ENCODE measurements at regions not wholly inside any gene's neighbourhood (a gene's known extent, or its start where the extent isn't known, plus 50 kb on each side); places are given as distances from the start of the nearest gene placed in this dataset.
"Not testable (repeated sequence)": the region's sequence is repeated elsewhere in the genome, so short reads cannot be mapped to it uniquely, and the experiment has no call there.

- Histone ChIP-seq H3K4me1 (ENCODE audit: low read length) (no peaks in the 10 kb centered on the region), H3K79me2 (ENCODE audit: low read length) (no peaks in the 10 kb centered on the region), H3K4me3 (ENCODE audit: low read length) (no peak overlapping the region), H4K20me1 (ENCODE audit: insufficient read depth, low read depth, low read length) (no peaks in the 10 kb centered on the region), H3K9ac (ENCODE audit: low read length) (no peak overlapping the region), H3K36me3 (ENCODE audit: insufficient read depth, low read length) (no peaks in the 10 kb centered on the region), H3K27me3 (ENCODE audit: low read length) (no peaks in the 10 kb centered on the region), H3K4me2 (ENCODE audit: low read depth, low read length, poor library complexity, severe bottlenecking) (no peak overlapping the region), H3K27ac (ENCODE audit: low read length) (no peak overlapping the region), H3K9me2 (replicated peaks; ENCODE audit: insufficient read depth, low read length) (no peaks in the 10 kb centered on the region), H3K9me3 (ENCODE audit: low read length) (peaks cover 6% of the 10 kb centered on the region), H2AFZ (ENCODE audit: low read length) (no peak overlapping the region)
- DNase-seq, result no peak
Observed at GRCh38 chr18:39448942-39449341, 1883.3 kb upstream of the CELF4 start.

GRCh38 chr18:39444957-39445356 is 1879.4 kb upstream of the CELF4 start:
- DNase-seq; H3K79me2 ChIP-seq (ENCODE audit: low read length); H3K9ac ChIP-seq (ENCODE audit: low read length); H3K9me2 ChIP-seq (replicated peaks; ENCODE audit: insufficient read depth, low read length); H4K20me1 ChIP-seq (ENCODE audit: insufficient read depth, low read depth, low read length); H3K36me3 ChIP-seq (ENCODE audit: insufficient read depth, low read length); H3K27me3 ChIP-seq (ENCODE audit: low read length); H3K27ac ChIP-seq (ENCODE audit: low read length); H2AFZ ChIP-seq (ENCODE audit: low read length); H3K4me3 ChIP-seq (ENCODE audit: low read length); H3K4me1 ChIP-seq (ENCODE audit: low read length); H3K4me2 ChIP-seq (ENCODE audit: low read depth, low read length, poor library complexity, severe bottlenecking): not testable (repeated sequence)
- H3K9me3 ChIP-seq (ENCODE audit: low read length), result peaks cover 17% of the 10 kb centered on the region

- Histone ChIP-seq H3K79me2 (ENCODE audit: low read length) (no peaks in the 10 kb centered on the region), H3K4me1 (ENCODE audit: low read length) (no peaks in the 10 kb centered on the region), H3K36me3 (ENCODE audit: insufficient read depth, low read length) (no peaks in the 10 kb centered on the region), H4K20me1 (ENCODE audit: insufficient read depth, low read depth, low read length) (no peaks in the 10 kb centered on the region), H3K9ac (ENCODE audit: low read length) (no peak overlapping the region), H3K9me2 (replicated peaks; ENCODE audit: insufficient read depth, low read length) (no peaks in the 10 kb centered on the region), H3K9me3 (ENCODE audit: low read length) (peaks cover 39% of the 10 kb centered on the region), H3K27me3 (ENCODE audit: low read length) (no peaks in the 10 kb centered on the region), H3K27ac (ENCODE audit: low read length) (no peak overlapping the region), H2AFZ (ENCODE audit: low read length) (no peak overlapping the region), H3K4me3 (ENCODE audit: low read length) (no peak overlapping the region), H3K4me2 (ENCODE audit: low read depth, low read length, poor library complexity, severe bottlenecking) (no peak overlapping the region)
- DNase-seq, result no peak
Observed at GRCh38 chr18:39441648-39442047, 1876.0 kb upstream of the CELF4 start.

- no peak for DNase-seq
- no peak overlapping the region for H3K9ac ChIP-seq (ENCODE audit: low read length)
- H3K4me1 ChIP-seq (ENCODE audit: low read length), result no peaks in the 10 kb centered on the region
- no peaks in the 10 kb centered on the region for H3K79me2 ChIP-seq (ENCODE audit: low read length)
- H3K27ac ChIP-seq (ENCODE audit: low read length), result no peak overlapping the region
- peaks cover 42% of the 10 kb centered on the region for H3K9me3 ChIP-seq (ENCODE audit: low read length)
- no peaks in the 10 kb centered on the region for H4K20me1 ChIP-seq (ENCODE audit: insufficient read depth, low read depth, low read length)
- no peaks in the 10 kb centered on the region for H3K27me3 ChIP-seq (ENCODE audit: low read length)
- no peak overlapping the region for H3K4me3 ChIP-seq (ENCODE audit: low read length)
- H3K9me2 ChIP-seq (replicated peaks; ENCODE audit: insufficient read depth, low read length), result no peaks in the 10 kb centered on the region
- no peaks in the 10 kb centered on the region for H3K36me3 ChIP-seq (ENCODE audit: insufficient read depth, low read length)
- H2AFZ ChIP-seq (ENCODE audit: low read length), result no peak overlapping the region
- H3K4me2 ChIP-seq (ENCODE audit: low read depth, low read length, poor library complexity, severe bottlenecking), result no peak overlapping the region
Observed at GRCh38 chr18:39435996-39436395, 1870.4 kb upstream of the CELF4 start.

- H4K20me1 ChIP-seq (ENCODE audit: insufficient read depth, low read depth, low read length), result no peaks in the 10 kb centered on the region
- DNase-seq, result no peak
- H2AFZ ChIP-seq (ENCODE audit: low read length), result no peak overlapping the region
- H3K27ac ChIP-seq (ENCODE audit: low read length), result no peak overlapping the region
- H3K4me2 ChIP-seq (ENCODE audit: low read depth, low read length, poor library complexity, severe bottlenecking), result no peak overlapping the region
- H3K36me3 ChIP-seq (ENCODE audit: insufficient read depth, low read length), result no peaks in the 10 kb centered on the region
- peaks cover 40% of the 10 kb centered on the region for H3K9me3 ChIP-seq (ENCODE audit: low read length)
- H3K79me2 ChIP-seq (ENCODE audit: low read length), result no peaks in the 10 kb centered on the region
- H3K9ac ChIP-seq (ENCODE audit: low read length), result no peak overlapping the region
- no peaks in the 10 kb centered on the region for H3K4me1 ChIP-seq (ENCODE audit: low read length)
- no peaks in the 10 kb centered on the region for H3K27me3 ChIP-seq (ENCODE audit: low read length)
- no peaks in the 10 kb centered on the region for H3K9me2 ChIP-seq (replicated peaks; ENCODE audit: insufficient read depth, low read length)
- no peak overlapping the region for H3K4me3 ChIP-seq (ENCODE audit: low read length)
Observed at GRCh38 chr18:39435209-39435608, 1869.6 kb upstream of the CELF4 start.

GRCh38 chr18:39434223-39434920 is 1868.8 kb upstream of the CELF4 start:
- H3K4me3 ChIP-seq (ENCODE audit: low read length), result no peak overlapping the region
- H3K9me2 ChIP-seq (replicated peaks; ENCODE audit: insufficient read depth, low read length), result no peaks in the 10 kb centered on the region
- no peak overlapping the region for H2AFZ ChIP-seq (ENCODE audit: low read length)
- no peaks in the 10 kb centered on the region for H3K27me3 ChIP-seq (ENCODE audit: low read length)
- H4K20me1 ChIP-seq (ENCODE audit: insufficient read depth, low read depth, low read length), result no peaks in the 10 kb centered on the region
- H3K36me3 ChIP-seq (ENCODE audit: insufficient read depth, low read length), result no peaks in the 10 kb centered on the region
- DNase-seq, result no peak
- H3K4me2 ChIP-seq (ENCODE audit: low read depth, low read length, poor library complexity, severe bottlenecking), result no peak overlapping the region
- peaks cover 35% of the 10 kb centered on the region for H3K9me3 ChIP-seq (ENCODE audit: low read length)
- H3K4me1 ChIP-seq (ENCODE audit: low read length), result no peaks in the 10 kb centered on the region
- no peak overlapping the region for H3K9ac ChIP-seq (ENCODE audit: low read length)
- H3K79me2 ChIP-seq (ENCODE audit: low read length), result no peaks in the 10 kb centered on the region
- H3K27ac ChIP-seq (ENCODE audit: low read length), result no peak overlapping the region

- H3K27me3 ChIP-seq (ENCODE audit: low read length), result no peaks in the 10 kb centered on the region
- H2AFZ ChIP-seq (ENCODE audit: low read length), result no peak overlapping the region
- no peaks in the 10 kb centered on the region for H3K4me1 ChIP-seq (ENCODE audit: low read length)
- H3K79me2 ChIP-seq (ENCODE audit: low read length), result no peaks in the 10 kb centered on the region
- H3K9me2 ChIP-seq (replicated peaks; ENCODE audit: insufficient read depth, low read length), result no peaks in the 10 kb centered on the region
- no peak overlapping the region for H3K4me2 ChIP-seq (ENCODE audit: low read depth, low read length, poor library complexity, severe bottlenecking)
- no peaks in the 10 kb centered on the region for H4K20me1 ChIP-seq (ENCODE audit: insufficient read depth, low read depth, low read length)
- no peak overlapping the region for H3K4me3 ChIP-seq (ENCODE audit: low read length)
- H3K36me3 ChIP-seq (ENCODE audit: insufficient read depth, low read length), result no peaks in the 10 kb centered on the region
- no peak overlapping the region for H3K27ac ChIP-seq (ENCODE audit: low read length)
- DNase-seq, result no peak
- no peak overlapping the region for H3K9ac ChIP-seq (ENCODE audit: low read length)
- peaks cover 14% of the 10 kb centered on the region for H3K9me3 ChIP-seq (ENCODE audit: low read length)
Observed at GRCh38 chr18:39425172-39425850, 1859.7 kb upstream of the CELF4 start.

GRCh38 chr18:39424261-39424660 is 1858.7 kb upstream of the CELF4 start:
- H3K9me3 ChIP-seq (ENCODE audit: low read length), result peaks cover 14% of the 10 kb centered on the region
- H3K4me2 ChIP-seq (ENCODE audit: low read depth, low read length, poor library complexity, severe bottlenecking), result no peak overlapping the region
- no peaks in the 10 kb centered on the region for H4K20me1 ChIP-seq (ENCODE audit: insufficient read depth, low read depth, low read length)
- no peak for DNase-seq
- H3K36me3 ChIP-seq (ENCODE audit: insufficient read depth, low read length), result no peaks in the 10 kb centered on the region
- no peaks in the 10 kb centered on the region for H3K79me2 ChIP-seq (ENCODE audit: low read length)
- H3K9me2 ChIP-seq (replicated peaks; ENCODE audit: insufficient read depth, low read length), result no peaks in the 10 kb centered on the region
- H3K27ac ChIP-seq (ENCODE audit: low read length), result no peak overlapping the region
- no peak overlapping the region for H3K4me3 ChIP-seq (ENCODE audit: low read length)
- no peaks in the 10 kb centered on the region for H3K27me3 ChIP-seq (ENCODE audit: low read length)
- no peak overlapping the region for H3K9ac ChIP-seq (ENCODE audit: low read length)
- H3K4me1 ChIP-seq (ENCODE audit: low read length), result no peaks in the 10 kb centered on the region
- H2AFZ ChIP-seq (ENCODE audit: low read length), result no peak overlapping the region

Measured in Karpas-422 (cell line).